Upper lobe of left lung (tissue), 6 donors: ENCODE measurements at regions not wholly inside any gene's neighbourhood (a gene's known extent, or its start where the extent isn't known, plus 50 kb on each side); places are given as distances from the start of the nearest gene placed in this dataset.

Experiments used
- ATAC-seq, 2 donors: fragments of 200-7000 bp; cut with Tn5 transposase; one replicate each; pipeline ENCODE4 v1.9.1; 2022; ENCODE audit warnings: mild to moderate bottlenecking in 2 of 2, moderate library complexity in 2 of 2; ENCODE audit not compliant: low FRiP score in 2 of 2
- DNase-seq, 2 donors: peaks; one replicate each; pipeline ENCODE4 v3.0.0-alpha.2; 2019 to 2020
- H3K27ac ChIP-seq, 4 donors: fragments of 200-600 bp; sonication (generic); one replicate each; pipeline ENCODE4 v1.5.1; 2016 to 2019
- H3K27me3 ChIP-seq, 4 donors: fragments of 200-600 bp; sonication (generic); one replicate each; pipeline ENCODE4 v1.5.1; 2017 to 2019
- H3K36me3 ChIP-seq, 4 donors: fragments of 200-600 bp; sonication (generic); one replicate each; pipeline ENCODE4 v1.5.1; 2016 to 2019
- H3K4me1 ChIP-seq, 4 donors: fragments of 200-600 bp; sonication (generic); one replicate each; pipeline ENCODE4 v1.5.1; 2018 to 2019
- H3K4me3 ChIP-seq, 4 donors: fragments of 200-600 bp; sonication (generic); one replicate each; pipeline ENCODE4 v1.5.1; 2017 to 2019; ENCODE audit warnings: mild to moderate bottlenecking in 2 of 4, moderate library complexity in 1 of 4
- H3K9me3 ChIP-seq, 4 donors: fragments of 200-600 bp; sonication (generic); one replicate each; pipeline ENCODE4 v1.5.1; 2018 to 2019
- EP300 ChIP-seq, 4 donors: sonication (generic); formaldehyde crosslinking; IDR thresholded peaks; one replicate each; pipeline ENCODE4 v1.5.1; 2017; ENCODE audit warnings: antibody characterized with exemption in 4 of 4, control low read depth in 2 of 4
- POLR2A ChIP-seq, 4 donors: fragments of 450-650 bp; IDR thresholded peaks; one replicate each; pipeline ENCODE4 v1.5.1; 2016 to 2017; ENCODE audit warnings: antibody characterized with exemption in 4 of 4, mild to moderate bottlenecking in 2 of 4
- POLR2AphosphoS5 ChIP-seq, 2 donors: sonication (generic); formaldehyde crosslinking; IDR thresholded peaks; one replicate each; pipeline ENCODE4 v1.5.1; 2017; ENCODE audit warnings: antibody characterized with exemption in 2 of 2
- WGBS, 2 donors: methylation state at CpG; one replicate each; pipeline ENCODE4 v1.1.5; 2017 to 2018; 5-methylcytosine and 5-hydroxymethylcytosine counted together
- TF ChIP-seq, protein P1 (sequence below), 6 experiments: fragments of 450-650 bp in 4 of 6; fragments of 200-600 bp in 2 of 6; sonication (generic) in 2 of 6; IDR thresholded peaks; one replicate each; pipeline ENCODE4 v1.5.1; 2016 to 2019; ENCODE audit warnings: antibody characterized with exemption in 6 of 6
- donor health status: DM: no; HTN: no; CAD: no; lungs with moderate emphysema.
- donor health status: DM: no; HTN: yes; CAD: no; lungs with severe emphysema.

DNA sequence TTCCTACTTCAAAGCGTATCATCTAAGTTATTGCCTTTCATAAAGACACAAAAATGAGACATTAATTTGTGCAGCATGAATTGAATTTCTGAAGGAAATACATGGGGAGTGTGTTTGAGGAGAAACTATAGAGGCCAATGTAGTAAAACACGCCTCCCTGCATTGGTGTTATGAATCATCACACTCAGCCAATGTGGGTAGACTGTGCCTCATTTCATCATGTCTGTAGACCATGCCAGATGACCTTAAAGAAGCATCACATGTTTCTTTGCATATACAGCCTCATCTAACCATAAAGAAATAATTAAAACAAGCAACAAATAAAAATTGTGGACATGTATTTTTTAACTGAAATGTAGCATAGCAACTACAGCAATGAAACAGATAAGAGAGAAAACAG is 486.0 kb upstream of the ADAMTS9 start:
- Histone ChIP-seq H3K27ac (no peak overlapping the region), H3K36me3 (no peaks in the 10 kb centered on the region), H3K4me1 (peaks cover 0 to 10% (median 2%) of the 10 kb centered on the region in 4 donors), H3K27me3 (no peaks in the 10 kb centered on the region), H3K4me3 (no peak overlapping the region), H3K9me3 (no peaks in the 10 kb centered on the region)
- no peak for ATAC-seq
- no peak for DNase-seq
- TF ChIP-seq POLR2AphosphoS5 (IDR thresholded peaks at IDR 0.05) (no peak), POLR2A (IDR thresholded peaks at IDR 0.05) (no peak), EP300 (IDR thresholded peaks at IDR 0.05) (no peak)
- TF ChIP-seq, protein P1, sequence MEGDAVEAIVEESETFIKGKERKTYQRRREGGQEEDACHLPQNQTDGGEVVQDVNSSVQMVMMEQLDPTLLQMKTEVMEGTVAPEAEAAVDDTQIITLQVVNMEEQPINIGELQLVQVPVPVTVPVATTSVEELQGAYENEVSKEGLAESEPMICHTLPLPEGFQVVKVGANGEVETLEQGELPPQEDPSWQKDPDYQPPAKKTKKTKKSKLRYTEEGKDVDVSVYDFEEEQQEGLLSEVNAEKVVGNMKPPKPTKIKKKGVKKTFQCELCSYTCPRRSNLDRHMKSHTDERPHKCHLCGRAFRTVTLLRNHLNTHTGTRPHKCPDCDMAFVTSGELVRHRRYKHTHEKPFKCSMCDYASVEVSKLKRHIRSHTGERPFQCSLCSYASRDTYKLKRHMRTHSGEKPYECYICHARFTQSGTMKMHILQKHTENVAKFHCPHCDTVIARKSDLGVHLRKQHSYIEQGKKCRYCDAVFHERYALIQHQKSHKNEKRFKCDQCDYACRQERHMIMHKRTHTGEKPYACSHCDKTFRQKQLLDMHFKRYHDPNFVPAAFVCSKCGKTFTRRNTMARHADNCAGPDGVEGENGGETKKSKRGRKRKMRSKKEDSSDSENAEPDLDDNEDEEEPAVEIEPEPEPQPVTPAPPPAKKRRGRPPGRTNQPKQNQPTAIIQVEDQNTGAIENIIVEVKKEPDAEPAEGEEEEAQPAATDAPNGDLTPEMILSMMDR (IDR thresholded peaks at IDR 0.05), result no peak
- 64 to 94% methylated on average over 2 of the region's 2 CpGs for WGBS, 2 donors

DNA sequence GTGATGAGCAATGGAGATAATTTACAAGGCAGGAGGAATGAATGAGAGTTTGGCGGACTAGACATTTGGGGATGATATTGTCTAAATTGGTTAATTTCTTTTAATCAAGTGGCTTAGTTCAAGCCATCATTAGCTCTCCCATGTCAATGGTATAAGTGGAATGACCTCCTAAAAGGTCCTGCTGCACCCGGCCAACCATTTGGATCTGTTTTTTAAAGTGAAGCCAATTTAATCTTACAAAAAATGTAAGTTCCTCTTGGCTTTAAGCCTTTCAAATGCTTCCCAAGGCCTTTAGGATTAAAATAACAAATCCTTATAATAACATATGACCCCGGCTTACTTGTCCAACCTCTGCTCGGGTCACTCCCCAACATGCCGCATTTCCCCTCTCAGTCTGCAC is 484.4 kb upstream of the ADAMTS9 start:
- Histone ChIP-seq H3K27ac (no peak overlapping the region), H3K27me3 (no peaks in the 10 kb centered on the region), H3K9me3 (no peaks in the 10 kb centered on the region), H3K4me1 (peaks cover 0 to 10% (median 2%) of the 10 kb centered on the region in 4 donors), H3K36me3 (no peaks in the 10 kb centered on the region), H3K4me3 (no peak overlapping the region)
- ATAC-seq, result no peak
- 68 to 82% methylated on average over 5 of the region's 5 CpGs for WGBS, 2 donors
- no peak for DNase-seq
- TF ChIP-seq, protein P1 (IDR thresholded peaks at IDR 0.05), result no peak
- no peak for TF ChIP-seq EP300 (IDR thresholded peaks at IDR 0.05)
- no peak for TF ChIP-seq POLR2A (IDR thresholded peaks at IDR 0.05)
- no peak for TF ChIP-seq POLR2AphosphoS5 (IDR thresholded peaks at IDR 0.05)

DNA sequence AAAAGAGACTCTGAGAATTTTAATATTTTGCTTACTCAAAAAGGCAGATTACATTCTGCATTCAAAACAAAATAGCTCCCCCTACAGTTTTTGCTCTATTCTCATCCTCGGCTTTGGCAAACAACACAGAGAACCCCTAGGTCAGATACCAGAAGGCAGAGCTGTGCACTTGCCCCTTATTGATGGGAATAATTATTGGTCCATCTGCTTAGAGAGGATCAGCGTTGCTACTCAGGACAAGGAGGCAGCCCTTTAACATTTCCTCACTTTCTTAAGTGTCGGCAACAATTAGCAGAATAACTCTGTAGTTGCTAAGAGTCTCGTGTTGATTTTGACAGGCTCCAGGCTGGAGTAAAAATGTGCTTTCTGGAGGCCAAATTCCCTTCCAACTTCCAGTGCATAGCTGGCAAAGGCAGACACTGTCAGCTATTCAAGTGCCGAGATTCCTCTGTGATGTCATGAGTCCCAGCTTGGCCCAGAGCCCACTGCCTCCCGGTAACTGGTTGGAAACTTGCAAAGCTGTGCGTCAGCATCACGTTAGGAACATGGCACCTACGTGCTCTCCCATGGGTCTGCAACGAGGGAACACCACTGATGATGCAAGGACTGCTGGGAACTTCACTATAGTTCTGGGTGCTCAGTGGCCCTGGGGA is 482.7 kb upstream of the ADAMTS9 start:
- H3K27ac ChIP-seq, result peak overlapping the region in 1 of 4 donors; percentile 39
- DNase-seq, result peak in 1 of 2 donors; percentile 53
- H3K36me3 ChIP-seq, result no peaks in the 10 kb centered on the region
- no peaks in the 10 kb centered on the region for H3K9me3 ChIP-seq
- TF ChIP-seq POLR2A (IDR thresholded peaks at IDR 0.05) (no peak), POLR2AphosphoS5 (IDR thresholded peaks at IDR 0.05) (peak; percentile 90 to 98), EP300 (IDR thresholded peaks at IDR 0.05) (peak; percentile 86 to 100 (median 93))
- TF ChIP-seq, protein P1 (IDR thresholded peaks at IDR 0.05), result peak in 4 of 6 experiments; percentile 16 to 35 (median 32)
- no peak overlapping the region for H3K4me3 ChIP-seq
- WGBS, 2 donors, result 13 to 42% methylated on average over 4 to 10 of the region's 10 CpGs
- H3K27me3 ChIP-seq, result no peaks in the 10 kb centered on the region
- ATAC-seq, result peak; percentile 66 to 76
- peaks cover 0 to 10% (median 2%) of the 10 kb centered on the region in 4 donors for H3K4me1 ChIP-seq

DNA sequence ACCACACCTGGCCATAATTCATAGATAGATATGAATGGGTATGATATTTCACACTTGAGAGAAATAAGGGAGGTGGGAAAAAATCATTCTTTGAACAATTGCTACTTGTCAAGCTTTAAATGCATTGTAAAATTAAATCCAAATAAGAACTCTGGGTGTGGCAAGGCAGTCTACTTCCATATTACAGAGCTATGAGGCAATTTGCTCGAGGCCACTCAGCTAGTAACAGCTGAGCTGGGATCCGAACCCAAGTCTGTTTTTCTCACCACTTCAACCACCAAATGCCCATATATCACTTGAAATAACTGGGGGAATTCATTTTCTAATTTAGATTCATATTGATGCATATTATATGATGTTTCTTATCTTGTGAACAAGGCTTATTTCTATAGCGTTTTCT is 482.2 kb upstream of the ADAMTS9 start:
- Histone ChIP-seq H3K4me3 (no peak overlapping the region), H3K4me1 (peaks cover 0 to 10% (median 2%) of the 10 kb centered on the region in 4 donors), H3K27me3 (no peaks in the 10 kb centered on the region), H3K27ac (no peak overlapping the region), H3K36me3 (no peaks in the 10 kb centered on the region), H3K9me3 (no peaks in the 10 kb centered on the region)
- no peak for ATAC-seq
- no peak for DNase-seq
- TF ChIP-seq POLR2A (IDR thresholded peaks at IDR 0.05) (no peak), EP300 (IDR thresholded peaks at IDR 0.05) (no peak), POLR2AphosphoS5 (IDR thresholded peaks at IDR 0.05) (no peak)
- TF ChIP-seq, protein P1 (IDR thresholded peaks at IDR 0.05), result no peak
- 33 to 42% methylated on average over 3 of the region's 3 CpGs for WGBS, 2 donors

DNA sequence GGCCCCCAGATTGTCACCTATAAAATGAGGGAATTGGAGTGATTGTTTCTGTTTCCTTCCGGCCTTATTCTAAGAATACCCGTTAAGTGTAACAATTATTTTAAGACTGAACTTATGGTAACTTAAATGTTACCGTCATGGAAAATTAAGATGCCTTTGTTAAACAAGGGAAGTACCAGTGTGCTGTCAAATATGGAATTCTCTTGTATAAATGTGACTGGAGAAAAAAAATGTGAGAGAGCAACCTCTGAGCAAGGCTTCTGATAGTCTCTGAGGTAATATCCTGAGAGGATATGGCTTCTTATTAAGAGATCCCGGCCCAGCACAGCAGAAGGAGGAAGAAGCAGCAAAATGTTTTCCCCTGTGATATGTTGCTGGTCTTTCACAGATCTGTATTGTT is 480.7 kb upstream of the ADAMTS9 start:
- DNase-seq, result no peak
- H3K27ac ChIP-seq, result peak overlapping the region in 3 of 4 donors; percentile 13 to 59 (median 30)

More for the DNA sequence above, 480.7 kb upstream of the ADAMTS9 start:
- no peak for ATAC-seq
- TF ChIP-seq EP300 (IDR thresholded peaks at IDR 0.05), result peak in 2 of 4 donors; percentile 11 to 19
- TF ChIP-seq, protein P1 (IDR thresholded peaks at IDR 0.05), result no peak
- TF ChIP-seq POLR2AphosphoS5 (IDR thresholded peaks at IDR 0.05), result no peak
- peaks cover 0 to 10% (median 2%) of the 10 kb centered on the region in 4 donors for H3K4me1 ChIP-seq
- H3K27me3 ChIP-seq, result no peaks in the 10 kb centered on the region
- 51 to 65% methylated on average over 4 of the region's 4 CpGs for WGBS, 2 donors
- H3K9me3 ChIP-seq, result no peaks in the 10 kb centered on the region
- no peak overlapping the region for H3K4me3 ChIP-seq
- H3K36me3 ChIP-seq, result no peaks in the 10 kb centered on the region
